Tibial artery (tissue), 4 donors: ENCODE measurements at regions not wholly inside any gene's neighbourhood (a gene's known extent, or its start where the extent isn't known, plus 50 kb on each side); places are given as distances from the start of the nearest gene placed in this dataset.
"Not testable (repeated sequence)": the region's sequence is repeated elsewhere in the genome, so short reads cannot be mapped to it uniquely, and the experiment has no call there.

Experiments
- DNase-seq, 2 donors: peaks; one replicate each; pipeline ENCODE4 v3.0.0-alpha.2; 2019
- H3K27ac ChIP-seq, 2 donors: fragments of 200-600 bp; sonication (generic) in 1 of 2; 1 replicate in 1 of 2; 2 replicates in 1 of 2; pipeline ENCODE4 v1.5.1; 2018 to 2019; ENCODE audit warnings: mild to moderate bottlenecking in 1 of 2
- H3K27me3 ChIP-seq, 2 donors: fragments of 200-600 bp; sonication (generic) in 1 of 2; one replicate each; pipeline versions ENCODE4 v1.5.1 to v1.6.0; 2016 to 2019
- H3K36me3 ChIP-seq, 3 donors: fragments of 200-600 bp; sonication (generic) in 2 of 3; one replicate each; pipeline ENCODE4 v1.5.1; 2016 to 2019; ENCODE audit warnings: mild to moderate bottlenecking in 2 of 3
- H3K4me1 ChIP-seq, 4 donors: fragments of 200-600 bp; sonication (generic) in 2 of 4; 1 replicate in 3 of 4; 2 replicates in 1 of 4; pipeline ENCODE4 v1.5.1; 2016 to 2019
- H3K4me3 ChIP-seq, 2 donors: fragments of 200-600 bp; sonication (generic) in 1 of 2; 1 replicate in 1 of 2; 2 replicates in 1 of 2; pipeline ENCODE4 v1.5.1; 2018 to 2019; ENCODE audit warnings: mild to moderate bottlenecking in 2 of 2
- H3K9me3 ChIP-seq, 3 donors: fragments of 200-600 bp; sonication (generic) in 1 of 3; one replicate each; pipeline ENCODE4 v1.5.1; 2016 to 2019
- CTCF ChIP-seq, 2 experiments: fragments of 200-600 bp in 1 of 2; fragments of 450-650 bp in 1 of 2; IDR thresholded peaks; one replicate each; pipeline ENCODE4 v1.5.1; 2017 to 2019; ENCODE audit warnings: antibody characterized with exemption in 2 of 2, mild to moderate bottlenecking in 1 of 2, moderate library complexity in 1 of 2
- intact Hi-C: fragments of 100-400 bp; cut with DNase I; formaldehyde crosslinking; loops from one replicate; pipeline ENCODE4 v1.15.0; 2023; ENCODE audit warnings: low total_unique reads

GRCh38 chr6:27551607-27552006, 78.7 kb upstream of the ZNF184 start:
- H3K27ac ChIP-seq, result no peak overlapping the region
- DNase-seq, result no peak
- H3K4me1 ChIP-seq, result no peaks in the 10 kb centered on the region
- intact Hi-C loops, result no loop called here
- peaks cover 0 to 7% (median 3%) of the 10 kb centered on the region in 3 donors for H3K9me3 ChIP-seq
- H3K27me3 ChIP-seq, result peaks cover 0 to 79% of the 10 kb centered on the region in 2 donors
- H3K36me3 ChIP-seq, result no peaks in the 10 kb centered on the region
- TF ChIP-seq CTCF (IDR thresholded peaks at IDR 0.05), result no peak
- no peak overlapping the region for H3K4me3 ChIP-seq

GRCh38 chr6:27550692-27551091, 77.8 kb upstream of the ZNF184 start:
- DNase-seq, result no peak
- H3K36me3 ChIP-seq, result no peaks in the 10 kb centered on the region
- H3K27ac ChIP-seq, result no peak overlapping the region
- H3K4me1 ChIP-seq, result no peaks in the 10 kb centered on the region
- intact Hi-C loops, result no loop called here
- peaks cover 0 to 79% of the 10 kb centered on the region in 2 donors for H3K27me3 ChIP-seq
- H3K4me3 ChIP-seq, result no peak overlapping the region
- peaks cover 0 to 7% (median 3%) of the 10 kb centered on the region in 3 donors for H3K9me3 ChIP-seq
- TF ChIP-seq CTCF (IDR thresholded peaks at IDR 0.05), result no peak

GRCh38 chr6:27549241-27549598, 76.3 kb upstream of the ZNF184 start:
- DNase-seq, H3K36me3 ChIP-seq, H3K9me3 ChIP-seq, H3K4me3 ChIP-seq, H3K27ac ChIP-seq, intact Hi-C loops: not testable (repeated sequence)
- Histone ChIP-seq H3K4me1 (peaks cover 0 to 14% (median 6%) of the 10 kb centered on the region in 4 donors), H3K27me3 (peaks cover 0 to 77% of the 10 kb centered on the region in 2 donors)

GRCh38 chr6:27547157-27548075, 74.5 kb upstream of the ZNF184 start:
- Histone ChIP-seq H3K4me3 (no peak overlapping the region), H3K27me3 (peaks cover 0 to 84% of the 10 kb centered on the region in 2 donors)

GRCh38 chr6:27546522-27546921, 73.6 kb upstream of the ZNF184 start:
- Histone ChIP-seq H3K27me3 (peaks cover 0 to 83% of the 10 kb centered on the region in 2 donors), H3K36me3 (no peaks in the 10 kb centered on the region), H3K4me1 (peaks cover 0 to 15% (median 6%) of the 10 kb centered on the region in 4 donors), H3K4me3 (no peak overlapping the region), H3K27ac (no peak overlapping the region), H3K9me3 (peaks cover 0 to 7% (median 7%) of the 10 kb centered on the region in 3 donors)
- no peak for DNase-seq
- no peak for TF ChIP-seq CTCF (IDR thresholded peaks at IDR 0.05)
- intact Hi-C loops, result no loop called here

More at GRCh38 chr6:27547157-27548075, 74.5 kb upstream of the ZNF184 start:
- no peak overlapping the region for H3K27ac ChIP-seq
- intact Hi-C loops, result no loop called here
- no peaks in the 10 kb centered on the region for H3K36me3 ChIP-seq
- H3K4me1 ChIP-seq, result peaks cover 0 to 15% (median 6%) of the 10 kb centered on the region in 4 donors
- TF ChIP-seq CTCF (IDR thresholded peaks at IDR 0.05), result no peak
- DNase-seq, result no peak
- peaks cover 0 to 7% (median 3%) of the 10 kb centered on the region in 3 donors for H3K9me3 ChIP-seq
